Duodenal mucosa (tissue), 2 donors: ENCODE measurements at regions not wholly inside any gene's neighbourhood (a gene's known extent, or its start where the extent isn't known, plus 50 kb on each side); places are given as distances from the start of the nearest gene placed in this dataset.
"Not testable (repeated sequence)": the region's sequence is repeated elsewhere in the genome, so short reads cannot be mapped to it uniquely, and the experiment has no call there.

ENCODE experiments used
- H3K27ac ChIP-seq: one replicate; pipeline ENCODE4 v1.7.0; 2013; ENCODE audit warnings: low read depth, low read length
- H3K27me3 ChIP-seq, 2 donors: one replicate each; pipeline ENCODE4 v1.7.0; 2013; ENCODE audit warnings: low read length in 2 of 2, control low read depth in 1 of 2; ENCODE audit not compliant: insufficient read depth in 2 of 2, control insufficient read depth in 1 of 2
- H3K36me3 ChIP-seq, 2 donors: one replicate each; pipeline ENCODE4 v1.7.0; 2013; ENCODE audit warnings: low read length in 2 of 2, control low read depth in 1 of 2; ENCODE audit not compliant: insufficient read depth in 2 of 2, control insufficient read depth in 1 of 2
- H3K4me1 ChIP-seq, 2 donors: one replicate each; pipeline ENCODE4 v1.7.0; 2013; ENCODE audit warnings: low read length in 2 of 2, control low read depth in 1 of 2; ENCODE audit not compliant: insufficient read depth in 2 of 2, control insufficient read depth in 1 of 2
- H3K4me3 ChIP-seq, 2 donors: one replicate each; pipeline ENCODE4 v1.7.0; 2013; ENCODE audit warnings: low read length in 2 of 2, low read depth in 1 of 2
- H3K9ac ChIP-seq, 2 donors: one replicate each; pipeline ENCODE4 v1.7.0; 2013; ENCODE audit warnings: low read length in 2 of 2, low read depth in 1 of 2
- H3K9me3 ChIP-seq, 2 donors: one replicate each; pipeline ENCODE4 v1.7.0; 2013; ENCODE audit warnings: low read length in 2 of 2, control low read depth in 1 of 2; ENCODE audit not compliant: control insufficient read depth in 1 of 2

DNA sequence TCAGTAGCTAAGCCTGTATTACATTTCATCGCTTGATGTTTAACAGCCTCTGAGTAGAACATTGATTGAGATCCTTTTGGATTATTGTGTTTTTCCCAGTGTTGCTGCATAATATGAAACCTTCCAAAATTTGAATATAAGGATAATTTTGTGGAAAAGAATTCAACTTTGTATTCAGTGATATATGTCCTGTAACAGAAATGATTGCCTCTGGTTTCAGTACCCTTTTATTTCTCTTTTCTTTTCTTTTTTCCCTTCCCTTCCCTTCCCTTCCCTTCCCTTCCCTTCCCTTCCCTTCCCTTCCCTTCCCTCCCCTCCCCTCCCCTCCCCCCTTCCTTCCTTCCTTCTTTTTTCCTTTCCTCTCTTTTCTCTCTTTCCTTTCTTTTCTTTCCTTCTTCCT, 74.6 kb downstream of the UTRN start:
- Histone ChIP-seq H3K36me3 (no peaks in the 10 kb centered on the region), H3K4me1 (no peaks in the 10 kb centered on the region), H3K27ac (no peak overlapping the region), H3K4me3 (no peak overlapping the region), H3K9me3 (no peaks in the 10 kb centered on the region), H3K27me3 (no peaks in the 10 kb centered on the region), H3K9ac (no peak overlapping the region)

DNA sequence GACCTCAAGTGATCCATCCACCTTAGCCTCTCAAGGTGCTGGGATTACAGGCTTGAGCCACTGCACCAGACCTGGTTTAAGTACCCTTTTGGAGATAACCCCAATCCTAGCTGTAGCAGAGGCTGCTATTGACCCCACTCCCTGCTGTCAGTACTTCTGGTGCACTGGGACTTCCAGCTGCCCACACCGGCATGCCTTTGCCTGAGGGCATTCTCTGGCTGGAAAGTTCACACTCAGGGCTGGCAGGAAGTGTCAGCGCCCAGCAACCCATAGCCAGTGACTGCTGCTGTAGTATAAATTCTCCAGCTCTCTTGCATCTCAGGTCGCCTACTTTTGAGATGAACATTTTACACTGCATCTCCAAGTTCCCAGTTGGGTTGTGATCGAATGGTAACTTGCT, 75.3 kb downstream of the UTRN start:
- Histone ChIP-seq H3K9me3 (no peaks in the 10 kb centered on the region), H3K27me3 (no peaks in the 10 kb centered on the region), H3K27ac (no peak overlapping the region), H3K4me1 (no peaks in the 10 kb centered on the region), H3K9ac (no peak overlapping the region), H3K4me3 (no peak overlapping the region), H3K36me3 (no peaks in the 10 kb centered on the region)

DNA sequence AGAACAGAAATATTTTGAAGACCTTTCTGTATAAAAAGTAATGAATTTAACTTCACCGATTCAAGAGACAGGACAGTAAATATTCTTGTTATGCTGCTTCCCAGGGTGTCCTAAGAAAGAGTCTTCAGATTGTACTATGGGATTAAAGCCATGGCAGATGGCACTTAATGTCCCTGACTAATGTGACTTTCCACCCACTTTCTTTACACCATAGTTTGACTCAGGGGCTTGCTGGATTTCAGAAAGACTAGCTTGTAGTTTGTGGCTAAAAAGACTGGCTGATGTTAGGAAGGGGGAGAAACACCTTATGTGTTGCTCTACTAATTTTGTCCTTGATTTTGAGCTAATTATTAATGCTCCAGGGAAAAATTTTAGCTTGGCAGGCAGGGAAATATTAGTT, 75.9 kb downstream of the UTRN start:
- no peak overlapping the region for H3K27ac ChIP-seq
- no peak overlapping the region for H3K9ac ChIP-seq
- no peaks in the 10 kb centered on the region for H3K4me1 ChIP-seq
- no peaks in the 10 kb centered on the region for H3K36me3 ChIP-seq
- H3K9me3 ChIP-seq, result no peaks in the 10 kb centered on the region
- no peak overlapping the region for H3K4me3 ChIP-seq
- H3K27me3 ChIP-seq, result no peaks in the 10 kb centered on the region

DNA sequence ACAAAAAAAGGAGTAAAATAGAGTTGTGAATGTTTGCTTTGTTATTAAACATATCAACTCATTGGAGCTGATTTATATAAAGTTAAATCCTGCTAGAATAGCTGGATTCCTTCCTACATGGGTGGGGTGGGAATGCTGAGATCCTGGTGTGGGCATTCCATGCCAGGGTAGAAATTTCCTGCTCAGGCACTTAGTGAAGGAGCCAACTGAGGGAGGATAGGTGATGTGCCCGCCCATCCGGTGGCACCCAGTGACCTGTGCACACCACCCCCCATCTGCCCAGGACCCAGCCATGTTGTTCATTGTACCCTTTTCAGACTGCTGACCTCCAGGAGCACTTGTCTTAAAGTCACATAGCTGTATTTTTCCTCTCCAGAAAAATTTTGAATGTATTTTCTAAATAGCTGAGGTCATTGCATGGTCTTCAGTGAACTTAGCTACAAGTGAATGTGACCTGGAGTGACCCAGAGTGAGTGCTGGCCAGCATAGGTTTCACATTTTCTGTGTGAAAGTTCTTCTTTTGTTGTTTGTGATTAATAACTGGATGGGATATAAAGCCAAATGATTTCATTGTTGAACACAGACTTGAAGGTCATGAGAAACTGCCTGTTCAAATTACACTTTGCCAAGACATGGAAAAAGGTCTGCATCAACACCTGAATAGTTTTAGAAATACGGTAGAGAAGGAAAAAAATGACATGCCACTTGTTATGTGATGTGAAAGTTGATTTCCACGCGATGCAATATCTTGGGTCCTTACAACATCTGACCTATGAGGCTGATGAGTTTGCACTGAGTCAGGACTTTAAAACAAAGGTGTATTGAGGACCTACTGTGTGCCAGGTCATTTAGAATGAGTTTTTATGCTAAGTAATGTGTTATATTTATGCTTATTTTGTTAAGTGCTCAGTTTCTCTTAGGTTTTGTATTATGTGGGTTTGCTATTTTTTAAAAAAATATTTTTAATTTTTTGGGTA, 77.2 kb downstream of the UTRN start:
- no peaks in the 10 kb centered on the region for H3K4me1 ChIP-seq
- no peak overlapping the region for H3K27ac ChIP-seq
- H3K4me3 ChIP-seq, result no peak overlapping the region

DNA sequence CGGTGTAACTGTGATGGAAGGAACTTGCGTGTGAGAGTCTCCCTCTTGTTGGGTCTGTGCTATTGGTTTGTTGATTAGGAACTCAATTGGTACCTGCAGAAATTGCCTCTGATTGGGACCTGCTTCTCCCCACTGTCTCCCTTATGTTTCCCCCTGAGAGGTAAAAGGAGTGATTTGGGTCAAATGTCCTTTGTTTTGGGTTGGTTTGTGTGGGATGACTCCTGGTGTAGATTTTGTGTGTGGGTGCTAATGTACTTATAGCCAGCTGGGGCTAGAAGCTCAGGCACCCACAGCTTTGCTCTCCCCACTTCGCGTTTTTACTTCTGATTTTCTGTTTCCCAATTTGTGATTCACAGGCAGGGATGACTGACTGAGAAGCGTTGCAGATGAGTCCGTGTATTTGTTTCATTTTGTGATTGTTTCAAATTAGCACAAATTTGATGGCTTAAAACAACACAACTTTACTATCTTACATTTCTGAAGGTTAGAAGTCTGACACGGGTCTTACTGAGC, 79.1 kb downstream of the UTRN start:
- no peak overlapping the region for H3K27ac ChIP-seq
- no peaks in the 10 kb centered on the region for H3K4me1 ChIP-seq
- H3K36me3 ChIP-seq, result no peaks in the 10 kb centered on the region
- no peaks in the 10 kb centered on the region for H3K9me3 ChIP-seq
- no peaks in the 10 kb centered on the region for H3K27me3 ChIP-seq
- H3K4me3 ChIP-seq, result no peak overlapping the region
- no peak overlapping the region for H3K9ac ChIP-seq

More for the DNA sequence above, 77.2 kb downstream of the UTRN start:
- Histone ChIP-seq H3K27me3 (no peaks in the 10 kb centered on the region), H3K9ac (no peak overlapping the region), H3K36me3 (no peaks in the 10 kb centered on the region), H3K9me3 (no peaks in the 10 kb centered on the region)

DNA sequence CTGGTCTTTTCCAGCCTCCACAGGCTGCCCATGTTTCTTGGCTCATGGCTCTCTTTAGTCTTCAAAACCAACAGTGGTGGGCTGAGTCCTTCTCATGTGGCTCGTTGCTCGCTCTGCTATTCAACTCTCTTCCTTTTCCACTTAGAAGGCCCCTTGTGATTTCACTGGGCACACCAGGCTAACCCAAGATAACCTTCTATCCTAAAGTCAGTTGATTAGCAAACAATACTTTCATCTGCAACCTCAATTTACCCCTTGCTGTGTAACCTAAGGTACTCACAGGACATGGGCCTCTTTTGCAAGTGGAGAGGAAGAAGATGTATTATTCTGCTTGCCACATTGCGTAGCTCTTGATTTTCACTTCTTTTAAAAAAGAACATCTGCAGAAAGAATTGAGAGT, 79.6 kb downstream of the UTRN start:
- Histone ChIP-seq H3K27ac (no peak overlapping the region), H3K36me3 (no peaks in the 10 kb centered on the region), H3K27me3 (no peaks in the 10 kb centered on the region), H3K9me3 (no peaks in the 10 kb centered on the region), H3K4me1 (no peaks in the 10 kb centered on the region), H3K9ac (no peak overlapping the region), H3K4me3 (no peak overlapping the region)

DNA sequence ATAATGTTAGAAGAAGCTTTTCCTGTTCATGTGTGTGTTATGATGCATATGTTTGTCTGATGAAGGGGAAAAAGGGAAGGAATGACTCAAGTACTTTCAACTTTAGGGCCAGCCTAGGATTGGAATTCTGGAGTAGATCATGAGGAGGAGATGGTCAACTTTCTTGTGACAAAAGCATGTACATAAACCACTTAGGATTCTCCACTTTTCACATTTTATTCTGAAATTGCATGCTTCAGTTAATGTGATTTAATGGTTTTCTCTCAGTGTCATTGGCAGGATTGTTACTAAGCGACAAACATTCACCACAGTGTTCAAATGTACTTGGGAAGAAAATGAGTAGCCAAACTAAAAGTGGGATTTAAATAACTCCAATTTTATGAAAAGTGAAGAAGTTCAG, 80.1 kb downstream of the UTRN start:
- Histone ChIP-seq H3K27ac (no peak overlapping the region), H3K36me3 (no peaks in the 10 kb centered on the region), H3K9ac (no peak overlapping the region), H3K9me3 (no peaks in the 10 kb centered on the region), H3K27me3 (no peaks in the 10 kb centered on the region), H3K4me3 (no peak overlapping the region), H3K4me1 (no peaks in the 10 kb centered on the region)

DNA sequence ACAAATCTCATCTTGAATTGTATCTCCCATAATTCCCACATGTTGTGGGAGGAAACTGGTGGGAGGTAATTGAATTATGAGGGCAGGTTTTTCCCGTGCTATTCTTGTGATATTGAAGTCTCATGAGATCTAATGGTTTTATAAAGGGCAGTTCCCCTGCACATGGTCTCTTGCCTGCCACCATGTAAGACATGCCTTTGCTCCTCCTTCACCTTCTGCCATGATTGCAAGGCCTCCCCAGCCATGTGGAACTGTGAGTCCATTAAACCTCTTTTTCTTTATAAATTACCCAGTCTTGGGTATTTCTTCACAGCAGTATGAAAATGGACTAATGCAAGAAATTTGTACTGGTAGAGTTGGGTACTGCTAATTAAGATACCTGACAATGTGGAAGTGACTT, 84.6 kb downstream of the UTRN start:
- H3K4me1 ChIP-seq, H3K27ac ChIP-seq, H3K4me3 ChIP-seq, H3K9me3 ChIP-seq, H3K27me3 ChIP-seq, H3K9ac ChIP-seq, H3K36me3 ChIP-seq: not testable (repeated sequence)

DNA sequence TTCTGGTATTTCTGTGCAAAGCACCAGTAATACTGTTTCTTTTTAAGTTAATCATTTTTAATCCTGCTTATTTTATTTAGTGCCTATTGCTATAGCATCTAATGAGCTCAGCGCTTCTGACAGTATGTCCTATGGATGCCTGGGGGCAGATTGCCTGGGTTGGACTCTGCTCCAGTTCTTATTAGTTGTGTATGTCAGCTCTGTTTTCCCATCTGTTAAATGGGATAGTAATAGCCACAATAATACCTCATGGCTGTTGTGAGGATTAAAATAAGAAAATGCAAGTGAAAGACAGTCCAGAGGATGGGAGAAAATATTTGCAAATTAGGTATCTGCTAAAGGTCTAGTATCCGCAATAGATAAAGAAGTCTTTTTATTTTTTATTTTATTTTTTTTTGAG, 87.0 kb downstream of the UTRN start:
- no peaks in the 10 kb centered on the region for H3K36me3 ChIP-seq
- no peaks in the 10 kb centered on the region for H3K27me3 ChIP-seq
- no peak overlapping the region for H3K4me3 ChIP-seq
- peaks cover 4 to 9% of the 10 kb centered on the region in 2 donors for H3K4me1 ChIP-seq
- no peaks in the 10 kb centered on the region for H3K9me3 ChIP-seq
- H3K27ac ChIP-seq, result no peak overlapping the region
- H3K9ac ChIP-seq, result no peak overlapping the region

DNA sequence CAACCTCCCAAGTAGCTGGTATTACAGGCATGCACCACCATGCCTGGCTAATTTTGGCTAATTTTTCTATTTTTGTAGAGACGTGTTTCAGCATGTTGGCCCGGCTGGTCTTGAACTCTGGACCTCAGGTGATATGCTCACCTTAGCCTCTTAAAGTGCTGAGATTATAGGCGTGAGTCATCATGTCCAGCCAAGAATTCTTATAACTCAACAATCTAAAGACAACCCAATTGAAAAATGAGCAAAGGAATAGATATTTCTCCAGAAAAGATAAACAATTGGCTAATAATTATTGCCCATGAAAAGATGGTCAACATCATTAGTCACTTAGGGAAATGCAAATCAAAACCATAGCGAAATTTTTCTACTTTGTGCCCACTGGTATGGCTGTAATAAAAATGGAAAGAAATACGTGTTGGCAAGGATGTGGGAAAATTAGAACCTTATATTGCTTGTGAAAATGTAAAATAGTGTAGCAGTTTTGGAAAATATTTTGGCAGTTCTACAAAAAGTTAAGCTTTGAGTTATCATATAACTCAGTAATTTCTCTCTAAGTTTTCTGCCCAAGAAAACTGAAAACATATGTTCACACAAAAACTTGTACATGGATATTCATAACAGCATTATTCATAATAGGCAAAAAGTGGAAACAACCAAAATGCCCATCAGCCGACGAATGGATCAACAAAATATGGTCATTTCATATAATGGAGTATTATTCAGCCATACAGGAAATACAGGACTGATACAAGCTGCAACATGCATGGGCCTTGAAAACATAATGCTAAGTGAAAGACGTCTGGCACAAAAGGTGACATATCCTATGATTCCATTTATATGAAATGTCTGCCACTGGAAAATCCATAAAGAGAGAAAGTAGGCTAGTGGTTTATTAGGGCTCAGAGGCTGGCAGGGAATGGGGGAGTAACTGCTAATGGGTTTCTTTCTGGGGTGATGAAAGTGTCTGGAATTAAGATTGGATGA, 87.8 kb downstream of the UTRN start:
- Histone ChIP-seq H3K27me3 (no peaks in the 10 kb centered on the region), H3K9ac (no peak overlapping the region), H3K36me3 (no peaks in the 10 kb centered on the region), H3K4me3 (no peak overlapping the region), H3K9me3 (no peaks in the 10 kb centered on the region), H3K27ac (no peak overlapping the region), H3K4me1 (peaks cover 9 to 12% of the 10 kb centered on the region in 2 donors)
